Skeletal muscle satellite cell (primary cell): ENCODE measurements at regions not wholly inside any gene's neighbourhood (a gene's known extent, or its start where the extent isn't known, plus 50 kb on each side); places are given as distances from the start of the nearest gene placed in this dataset.

ENCODE experiments used
- H3K27me3 ChIP-seq: 2 replicates; pipeline ENCODE4 v1.7.0; 2013; ENCODE audit warnings: low read length; ENCODE audit not compliant: control insufficient read depth, insufficient read depth
- H3K36me3 ChIP-seq: 2 replicates; pipeline ENCODE4 v1.7.0; 2013; ENCODE audit warnings: mild to moderate bottlenecking, control low read depth, low read length; ENCODE audit not compliant: insufficient read depth
- H3K4me1 ChIP-seq: 2 replicates; pipeline ENCODE4 v1.7.0; 2013; ENCODE audit warnings: low read length; ENCODE audit not compliant: control insufficient read depth, insufficient read depth
- H3K4me2 ChIP-seq: 2 replicates; pipeline ENCODE4 v1.7.0; 2013; ENCODE audit warnings: mild to moderate bottlenecking, low read length
- H3K4me3 ChIP-seq: 2 replicates; pipeline ENCODE4 v1.7.0; 2013; ENCODE audit warnings: low read length
- H3K9ac ChIP-seq: 2 replicates; pipeline ENCODE4 v1.7.0; 2013; ENCODE audit warnings: mild to moderate bottlenecking, low read depth, low read length, moderate library complexity
- H3K9me3 ChIP-seq: replicated peaks from 2 replicates; pipeline ENCODE4 v1.7.0; 2013; ENCODE audit warnings: mild to moderate bottlenecking, control low read depth, low read length

DNA sequence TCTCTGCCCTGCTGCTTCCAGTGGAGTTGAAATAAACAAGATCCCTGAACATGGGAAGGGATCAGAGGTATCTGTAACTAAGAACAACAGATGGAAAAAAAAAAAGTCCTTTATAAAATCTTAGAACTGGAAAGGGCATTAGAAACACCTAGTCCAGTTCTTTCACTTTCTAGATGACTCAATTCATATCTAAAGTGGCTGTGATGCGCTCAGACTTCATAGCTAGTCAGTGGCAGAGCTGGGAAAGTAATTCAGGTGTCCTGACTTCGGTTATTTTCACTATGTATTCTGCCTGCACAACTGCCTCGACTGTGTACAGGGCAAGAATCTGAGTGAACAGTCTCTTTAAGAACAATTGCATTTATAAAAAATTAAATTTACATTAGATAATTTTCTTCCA, 151.8 kb upstream of the TMTC4 start:
- H3K36me3 ChIP-seq: no peaks in the 10 kb centered on the region
- peaks cover 19% of the 10 kb centered on the region for H3K27me3 ChIP-seq
- no peaks in the 10 kb centered on the region for H3K4me1 ChIP-seq
- H3K9me3 ChIP-seq: no peaks in the 10 kb centered on the region
- no peak overlapping the region for H3K4me2 ChIP-seq
- no peak overlapping the region for H3K9ac ChIP-seq
- H3K4me3 ChIP-seq: no peak overlapping the region

DNA sequence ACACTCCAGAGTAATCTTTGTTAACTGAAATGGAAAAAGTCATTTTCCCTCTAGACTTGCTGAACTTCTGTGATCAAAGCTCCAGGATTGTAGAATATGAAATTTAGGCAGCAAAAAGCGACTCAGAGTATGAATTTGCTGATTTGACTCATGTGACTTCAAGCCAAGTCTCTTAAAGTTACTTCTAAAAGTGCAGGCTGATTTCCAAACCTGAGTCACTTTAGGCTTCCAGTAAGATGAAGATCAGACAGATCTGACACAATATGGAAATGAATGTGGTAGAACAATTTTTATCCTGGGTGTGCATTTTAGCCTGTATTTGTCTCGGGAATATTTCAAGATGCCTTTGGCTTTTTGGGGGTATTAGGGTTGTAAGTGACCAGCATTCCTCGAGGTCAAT, 151.0 kb upstream of the TMTC4 start:
- Histone ChIP-seq H3K36me3 (no peaks in the 10 kb centered on the region), H3K9ac (no peak overlapping the region), H3K4me2 (no peak overlapping the region), H3K4me3 (no peak overlapping the region), H3K4me1 (no peaks in the 10 kb centered on the region), H3K9me3 (no peaks in the 10 kb centered on the region), H3K27me3 (peaks cover 19% of the 10 kb centered on the region)

DNA sequence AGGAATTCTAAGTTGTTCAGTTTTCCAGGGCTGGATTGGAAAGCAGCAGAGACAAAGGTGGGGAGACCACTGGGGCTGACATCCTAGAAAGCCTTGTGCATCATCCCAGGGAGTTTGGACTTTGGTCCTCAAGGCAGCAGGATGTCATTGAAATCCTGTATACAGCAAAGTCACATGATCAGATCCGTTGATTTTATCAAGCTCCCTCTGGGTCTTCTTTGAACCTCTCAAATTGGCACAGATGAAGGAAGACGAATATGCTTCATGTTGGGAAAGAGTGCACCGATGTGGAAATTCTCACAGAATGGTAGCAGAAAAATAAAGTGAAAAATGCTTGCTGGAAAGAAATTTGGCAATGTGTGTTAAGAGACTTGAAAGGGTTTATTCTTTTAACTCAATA, 149.8 kb upstream of the TMTC4 start:
- no peaks in the 10 kb centered on the region for H3K36me3 ChIP-seq
- H3K9me3 ChIP-seq: no peaks in the 10 kb centered on the region
- H3K27me3 ChIP-seq: peaks cover 19% of the 10 kb centered on the region
- H3K4me1 ChIP-seq: no peaks in the 10 kb centered on the region
- H3K4me3 ChIP-seq: no peak overlapping the region
- H3K9ac ChIP-seq: no peak overlapping the region
- no peak overlapping the region for H3K4me2 ChIP-seq

DNA sequence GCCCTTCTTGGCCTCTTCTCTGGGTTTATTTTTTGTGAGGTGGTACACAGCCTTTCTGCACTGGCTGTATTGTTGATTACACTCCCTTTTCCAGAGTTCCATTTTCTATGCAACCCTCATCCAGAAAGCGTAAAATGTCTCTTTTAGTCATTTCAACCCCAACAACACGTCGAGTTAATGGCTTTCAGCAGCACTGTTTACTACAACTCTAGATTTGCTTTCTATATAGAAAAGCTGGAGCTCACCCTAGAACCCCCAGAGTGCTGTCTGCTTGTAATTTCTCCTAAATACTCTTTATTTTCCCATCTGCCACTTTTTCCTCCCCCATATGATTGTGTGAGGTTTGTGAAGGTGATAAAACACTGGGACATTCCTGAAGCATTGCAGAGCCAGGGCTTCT, 148.9 kb upstream of the TMTC4 start:
- H3K4me3 ChIP-seq: no peak overlapping the region
- H3K9me3 ChIP-seq: no peaks in the 10 kb centered on the region
- H3K4me1 ChIP-seq: no peaks in the 10 kb centered on the region
- H3K27me3 ChIP-seq: peaks cover 19% of the 10 kb centered on the region
- H3K9ac ChIP-seq: no peak overlapping the region
- H3K4me2 ChIP-seq: no peak overlapping the region
- no peaks in the 10 kb centered on the region for H3K36me3 ChIP-seq

DNA sequence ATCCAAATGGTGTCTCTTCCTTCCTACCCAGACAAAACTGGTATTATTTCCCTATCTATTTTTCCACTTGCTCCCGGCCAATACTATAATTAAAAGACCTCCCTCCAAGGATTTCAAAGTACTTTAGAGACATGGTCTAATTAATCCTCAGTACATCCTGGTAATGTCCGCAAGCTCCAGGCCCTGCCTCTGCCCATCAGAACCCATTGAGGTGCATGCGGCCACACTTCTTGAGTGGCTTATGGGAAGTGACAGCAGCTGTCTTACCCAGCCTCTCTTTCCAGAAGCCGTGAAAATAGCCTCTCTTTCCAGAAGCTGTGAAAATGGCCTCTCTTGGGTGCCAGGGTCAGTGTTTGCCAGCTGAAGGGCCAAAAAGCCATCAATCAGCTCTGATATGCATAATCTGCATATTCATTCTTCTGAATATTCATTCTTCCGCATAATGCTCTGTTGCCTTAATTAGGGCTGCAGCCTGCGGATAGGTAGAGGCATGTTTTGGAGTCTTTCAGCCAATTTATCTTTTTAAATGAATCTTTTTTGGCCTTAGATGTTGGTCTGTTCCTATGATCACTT, 148.4 kb upstream of the TMTC4 start:
- no peak overlapping the region for H3K4me3 ChIP-seq
- no peaks in the 10 kb centered on the region for H3K36me3 ChIP-seq
- H3K27me3 ChIP-seq: peaks cover 16% of the 10 kb centered on the region
- no peaks in the 10 kb centered on the region for H3K9me3 ChIP-seq
- H3K4me2 ChIP-seq: no peak overlapping the region
- H3K9ac ChIP-seq: no peak overlapping the region
- H3K4me1 ChIP-seq: no peaks in the 10 kb centered on the region

DNA sequence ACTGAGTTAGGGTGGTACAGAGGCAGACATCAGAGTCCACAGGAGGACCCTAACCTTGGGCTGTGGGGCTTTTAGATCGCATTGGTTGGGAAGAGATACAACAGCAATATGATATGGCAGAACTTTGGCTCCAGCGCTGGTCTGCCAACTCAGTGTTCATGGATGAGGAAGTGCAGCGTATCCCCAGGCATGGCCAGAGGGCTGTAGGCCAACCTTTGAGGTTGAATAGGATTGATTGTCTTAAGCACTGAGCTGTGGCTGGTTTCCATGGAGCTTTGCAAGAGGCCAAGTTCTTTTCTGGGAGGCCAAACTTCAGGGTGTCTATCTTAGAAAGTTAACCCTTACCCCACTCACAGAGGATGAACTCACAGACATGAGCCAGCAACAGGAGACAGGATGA, 144.1 kb upstream of the TMTC4 start:
- H3K36me3 ChIP-seq: no peaks in the 10 kb centered on the region

DNA sequence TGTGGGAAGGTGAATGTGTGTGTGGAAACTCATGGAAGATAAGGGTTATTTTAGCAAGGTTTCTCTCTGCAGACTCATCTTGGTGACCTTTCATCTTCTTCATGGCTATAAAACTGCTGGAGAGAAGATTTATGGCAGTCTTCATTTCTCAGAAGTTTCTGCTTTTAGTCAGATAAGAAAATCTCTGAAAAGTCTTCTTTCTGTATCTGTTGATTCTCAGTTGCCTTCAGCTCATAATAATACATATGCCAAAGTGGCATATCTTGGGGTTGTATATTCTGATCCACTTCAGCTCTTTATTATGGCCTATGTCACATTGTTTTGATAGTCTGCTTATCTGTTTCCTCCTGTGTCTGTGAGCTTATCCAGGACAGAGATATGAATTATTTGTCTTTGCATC, 143.3 kb upstream of the TMTC4 start:
- no peak overlapping the region for H3K4me3 ChIP-seq
- H3K36me3 ChIP-seq: no peaks in the 10 kb centered on the region
- H3K4me2 ChIP-seq: no peak overlapping the region
- H3K4me1 ChIP-seq: no peaks in the 10 kb centered on the region
- peaks cover 8% of the 10 kb centered on the region for H3K27me3 ChIP-seq
- H3K9me3 ChIP-seq: no peaks in the 10 kb centered on the region
- no peak overlapping the region for H3K9ac ChIP-seq

More for the DNA sequence above, 144.1 kb upstream of the TMTC4 start:
- Histone ChIP-seq H3K9ac (no peak overlapping the region), H3K4me3 (no peak overlapping the region), H3K27me3 (peaks cover 6% of the 10 kb centered on the region), H3K4me1 (no peaks in the 10 kb centered on the region), H3K4me2 (no peak overlapping the region), H3K9me3 (no peaks in the 10 kb centered on the region)

DNA sequence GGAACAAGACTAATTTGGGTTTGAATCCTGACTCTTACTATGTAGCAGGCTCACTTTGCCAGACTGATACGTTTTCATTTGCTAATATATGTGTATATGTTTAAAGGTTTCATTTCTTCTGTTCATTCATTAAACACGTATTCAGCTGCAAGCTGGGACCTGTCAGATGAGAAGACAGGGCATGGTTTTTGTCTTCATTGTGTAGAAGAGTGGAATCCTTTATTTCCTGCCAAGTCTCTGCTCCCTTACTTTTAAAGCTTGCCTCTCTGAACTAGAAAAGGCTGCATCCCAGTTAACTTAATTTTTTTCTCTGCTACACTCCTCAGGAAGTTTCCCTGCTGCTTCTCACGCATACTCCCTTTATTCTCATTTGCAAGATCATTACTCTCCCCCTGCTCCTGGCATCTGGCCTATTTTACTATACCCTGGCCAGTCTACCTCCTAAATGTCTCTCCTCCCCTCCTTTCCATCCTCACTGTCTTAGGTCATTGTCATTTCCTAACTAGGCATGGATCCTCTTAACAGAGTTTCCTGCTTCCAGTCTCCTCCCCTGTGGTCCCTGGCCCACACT, 141.0 kb upstream of the TMTC4 start:
- H3K9ac ChIP-seq: no peak overlapping the region
- H3K4me3 ChIP-seq: no peak overlapping the region
- H3K36me3 ChIP-seq: no peaks in the 10 kb centered on the region
- peaks cover 20% of the 10 kb centered on the region for H3K27me3 ChIP-seq
- H3K4me2 ChIP-seq: no peak overlapping the region
- H3K4me1 ChIP-seq: no peaks in the 10 kb centered on the region
- no peaks in the 10 kb centered on the region for H3K9me3 ChIP-seq

DNA sequence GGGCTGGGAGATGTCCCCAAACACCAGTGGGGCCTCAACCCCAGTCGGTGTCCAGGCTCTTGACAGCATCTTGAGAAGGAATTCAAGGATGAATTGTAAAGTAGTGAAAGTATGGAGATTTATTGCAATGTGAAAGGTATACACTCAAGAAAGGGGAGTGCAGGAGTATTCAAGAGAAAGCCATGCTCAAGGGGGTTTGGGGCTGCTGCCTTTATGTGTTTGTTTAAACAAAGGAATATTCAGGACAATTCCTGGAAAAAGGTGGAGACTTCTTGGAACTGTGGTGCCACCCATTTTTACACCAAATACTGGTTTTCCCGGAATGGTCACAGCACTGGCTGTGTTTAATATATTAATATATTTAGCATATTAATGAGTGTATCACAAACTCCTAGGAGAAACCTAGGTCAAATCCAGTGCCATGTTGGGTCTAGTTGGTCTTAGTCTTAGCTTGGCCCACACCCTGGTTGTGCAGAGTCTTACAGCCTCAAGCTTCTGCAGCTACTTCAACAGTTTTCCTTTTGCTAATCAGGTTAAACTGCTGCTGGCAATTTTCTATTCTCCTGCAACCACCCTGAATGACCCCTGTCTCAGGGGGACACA, 138.5 kb upstream of the TMTC4 start:
- Histone ChIP-seq H3K36me3 (no peaks in the 10 kb centered on the region), H3K9me3 (no peaks in the 10 kb centered on the region), H3K4me1 (no peaks in the 10 kb centered on the region), H3K9ac (no peak overlapping the region), H3K4me3 (no peak overlapping the region), H3K27me3 (peaks cover 20% of the 10 kb centered on the region), H3K4me2 (no peak overlapping the region)

DNA sequence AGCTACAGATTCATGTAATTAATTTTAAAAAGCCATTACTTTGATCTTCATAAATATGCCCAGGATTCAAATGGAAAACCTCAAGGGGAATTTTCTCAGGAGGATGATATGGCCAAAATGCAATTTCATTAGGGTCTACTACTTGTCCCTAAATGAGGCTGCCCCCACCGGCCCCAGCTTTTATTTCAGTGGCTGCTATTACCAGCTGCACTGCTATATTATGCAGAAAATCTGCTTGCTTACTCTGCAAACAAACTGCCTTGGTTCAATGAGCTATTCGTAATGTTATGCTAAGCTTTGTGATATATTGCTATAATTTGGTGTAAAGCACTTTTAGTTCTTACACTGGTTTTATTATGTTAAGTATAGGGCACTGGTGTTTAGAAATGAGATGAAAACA, 137.3 kb upstream of the TMTC4 start:
- no peak overlapping the region for H3K4me2 ChIP-seq
- no peak overlapping the region for H3K9ac ChIP-seq
- no peaks in the 10 kb centered on the region for H3K9me3 ChIP-seq
- H3K27me3 ChIP-seq: peaks cover 24% of the 10 kb centered on the region
- H3K36me3 ChIP-seq: no peaks in the 10 kb centered on the region
- H3K4me1 ChIP-seq: no peaks in the 10 kb centered on the region
- H3K4me3 ChIP-seq: no peak overlapping the region

DNA sequence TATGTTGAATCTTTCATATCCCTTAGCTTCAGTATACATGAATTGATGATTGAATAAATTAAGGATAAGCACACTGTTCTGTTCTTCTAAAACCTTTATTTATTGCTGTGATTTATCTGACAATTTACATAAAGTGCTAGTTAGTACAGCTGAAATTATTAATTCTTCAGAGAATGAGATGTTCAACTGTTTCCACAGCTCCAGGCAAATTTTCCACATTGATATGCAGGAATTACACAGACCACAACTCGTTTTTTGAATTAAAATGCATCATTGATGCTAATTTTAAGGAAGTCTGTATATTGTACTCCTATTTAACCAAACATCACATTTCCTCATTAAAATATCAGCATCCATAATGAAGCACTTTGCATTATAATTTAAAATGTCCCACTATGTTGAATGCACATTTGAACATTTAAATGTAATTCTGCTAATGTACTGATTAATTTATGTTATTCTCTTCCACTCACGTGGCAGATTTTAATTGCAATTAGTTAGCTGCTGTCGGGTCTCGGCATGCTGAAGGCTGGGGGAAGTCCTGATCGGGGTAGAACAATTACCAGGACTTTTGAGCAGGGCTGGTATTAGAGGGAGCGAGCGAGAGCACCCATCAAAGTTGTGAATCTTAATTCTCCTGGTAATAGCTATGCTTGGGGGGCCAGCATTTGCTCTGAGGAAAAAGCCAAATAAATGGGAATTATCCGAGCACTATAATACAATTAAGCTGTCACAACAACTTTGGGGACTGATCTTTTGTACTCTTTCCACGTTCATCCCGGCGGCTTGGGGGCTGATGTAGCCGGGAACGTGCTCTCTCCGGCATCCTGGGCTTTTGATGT, 136.7 kb upstream of the TMTC4 start:
- Histone ChIP-seq H3K9ac (no peak overlapping the region), H3K4me2 (no peak overlapping the region), H3K4me3 (no peak overlapping the region), H3K4me1 (no peaks in the 10 kb centered on the region), H3K9me3 (no peaks in the 10 kb centered on the region), H3K36me3 (no peaks in the 10 kb centered on the region), H3K27me3 (peaks cover 24% of the 10 kb centered on the region)
